ENCODE measurements at regions not wholly inside any gene's neighbourhood (a gene's known extent, or its start where the extent isn't known, plus 50 kb on each side); places are given as distances from the start of the nearest gene placed in this dataset.

DNA sequence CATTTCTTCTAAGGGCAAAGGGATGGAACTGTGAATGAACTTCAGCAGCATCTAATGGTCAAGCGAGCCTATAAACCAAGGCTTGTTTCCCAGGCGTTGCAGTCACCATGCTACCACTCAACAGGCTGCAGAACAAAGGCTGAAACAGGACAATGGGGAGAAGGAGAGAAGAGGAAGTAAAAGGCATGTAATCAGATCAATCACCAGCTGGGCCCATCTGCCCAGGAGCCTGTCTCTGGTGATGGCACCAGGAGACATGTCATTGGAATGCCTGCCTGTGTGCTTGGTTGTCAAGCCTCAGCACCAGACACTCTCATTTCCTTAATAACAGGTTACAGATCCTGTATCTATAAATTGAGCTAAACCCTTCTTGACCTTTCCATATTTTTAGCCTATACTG lies 81.7 kb upstream of the UMPS start:
- TF ChIP-seq POLR2A (IDR thresholded peaks at IDR 0.05) = no peak
- TF ChIP-seq, protein P1, sequence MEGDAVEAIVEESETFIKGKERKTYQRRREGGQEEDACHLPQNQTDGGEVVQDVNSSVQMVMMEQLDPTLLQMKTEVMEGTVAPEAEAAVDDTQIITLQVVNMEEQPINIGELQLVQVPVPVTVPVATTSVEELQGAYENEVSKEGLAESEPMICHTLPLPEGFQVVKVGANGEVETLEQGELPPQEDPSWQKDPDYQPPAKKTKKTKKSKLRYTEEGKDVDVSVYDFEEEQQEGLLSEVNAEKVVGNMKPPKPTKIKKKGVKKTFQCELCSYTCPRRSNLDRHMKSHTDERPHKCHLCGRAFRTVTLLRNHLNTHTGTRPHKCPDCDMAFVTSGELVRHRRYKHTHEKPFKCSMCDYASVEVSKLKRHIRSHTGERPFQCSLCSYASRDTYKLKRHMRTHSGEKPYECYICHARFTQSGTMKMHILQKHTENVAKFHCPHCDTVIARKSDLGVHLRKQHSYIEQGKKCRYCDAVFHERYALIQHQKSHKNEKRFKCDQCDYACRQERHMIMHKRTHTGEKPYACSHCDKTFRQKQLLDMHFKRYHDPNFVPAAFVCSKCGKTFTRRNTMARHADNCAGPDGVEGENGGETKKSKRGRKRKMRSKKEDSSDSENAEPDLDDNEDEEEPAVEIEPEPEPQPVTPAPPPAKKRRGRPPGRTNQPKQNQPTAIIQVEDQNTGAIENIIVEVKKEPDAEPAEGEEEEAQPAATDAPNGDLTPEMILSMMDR (IDR thresholded peaks at IDR 0.05) = no peak
- no peak for TF ChIP-seq POLR2AphosphoS5 (IDR thresholded peaks at IDR 0.05)
